T-helper 9 cell (primary cell): ENCODE measurements at regions not wholly inside any gene's neighbourhood (a gene's known extent, or its start where the extent isn't known, plus 50 kb on each side); places are given as distances from the start of the nearest gene placed in this dataset.
"Not testable (repeated sequence)": the region's sequence is repeated elsewhere in the genome, so short reads cannot be mapped to it uniquely, and the experiment has no call there.

Experiments
- DNase-seq: peaks from one replicate; pipeline ENCODE4 v3.0.0-alpha.2; 2020

DNA sequence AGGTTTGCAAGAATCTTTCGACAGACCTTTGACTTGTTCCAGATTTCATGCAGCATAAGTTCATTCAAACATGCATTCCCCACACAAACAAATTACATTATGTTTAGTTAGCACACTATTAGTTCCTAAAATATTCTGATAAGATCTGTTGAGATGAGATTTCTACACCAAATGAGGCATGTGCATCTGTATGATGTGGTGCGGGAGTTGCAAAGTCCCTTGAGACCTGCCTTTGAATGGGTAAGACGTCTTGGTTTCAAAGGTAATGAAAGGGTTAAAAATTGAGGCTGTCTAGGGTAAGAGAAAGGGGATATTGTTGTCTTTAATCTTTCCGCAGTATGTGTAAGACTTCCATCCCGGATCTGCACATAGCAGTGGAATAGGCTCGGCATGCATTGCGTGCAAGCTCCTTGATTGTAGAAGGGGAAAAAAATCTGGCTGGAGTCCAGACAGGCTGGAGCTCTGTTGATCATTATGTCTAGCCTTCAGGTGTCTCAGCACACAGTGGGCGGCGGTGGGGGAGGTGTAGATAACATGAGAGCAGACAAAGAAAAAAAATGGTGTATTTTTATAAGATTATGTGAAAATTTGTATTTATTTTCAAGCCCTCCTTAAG, 296.6 kb downstream of the PTPRC start:
- peak; percentile 40 for DNase-seq

DNA sequence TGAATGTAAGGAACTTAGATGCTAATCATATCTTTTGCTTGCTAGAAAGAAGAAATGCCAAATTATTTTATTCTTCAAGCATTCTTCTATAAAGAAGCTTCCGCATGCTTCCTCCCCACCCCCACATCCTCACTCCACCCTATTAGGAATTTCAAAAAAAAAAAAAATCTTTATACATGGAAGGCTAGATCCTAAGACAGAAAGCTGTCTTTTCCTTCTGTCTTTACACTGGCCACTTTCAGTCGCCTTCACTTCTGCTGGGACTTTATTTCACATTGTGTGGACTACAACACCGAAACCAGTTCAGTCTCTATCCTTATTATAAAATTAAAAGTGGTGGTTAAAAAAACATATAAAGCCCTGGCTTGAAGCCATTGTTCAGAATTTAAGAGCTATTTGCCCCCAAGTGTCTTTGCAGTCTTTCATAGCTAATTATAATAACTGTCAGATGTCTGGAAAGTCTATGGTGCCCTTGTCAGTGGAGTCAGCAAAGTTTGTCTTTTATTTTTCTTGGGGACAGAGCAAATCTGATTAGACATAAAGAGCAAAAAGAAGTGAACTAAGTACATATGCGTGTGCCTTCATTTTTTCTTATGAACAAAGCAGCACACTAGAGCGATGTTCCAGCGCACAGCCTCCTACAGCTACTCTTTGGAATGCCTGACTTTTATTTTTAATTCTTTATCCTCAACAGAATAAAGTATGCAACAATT, 297.7 kb downstream of the PTPRC start:
- DNase-seq = no peak

DNA sequence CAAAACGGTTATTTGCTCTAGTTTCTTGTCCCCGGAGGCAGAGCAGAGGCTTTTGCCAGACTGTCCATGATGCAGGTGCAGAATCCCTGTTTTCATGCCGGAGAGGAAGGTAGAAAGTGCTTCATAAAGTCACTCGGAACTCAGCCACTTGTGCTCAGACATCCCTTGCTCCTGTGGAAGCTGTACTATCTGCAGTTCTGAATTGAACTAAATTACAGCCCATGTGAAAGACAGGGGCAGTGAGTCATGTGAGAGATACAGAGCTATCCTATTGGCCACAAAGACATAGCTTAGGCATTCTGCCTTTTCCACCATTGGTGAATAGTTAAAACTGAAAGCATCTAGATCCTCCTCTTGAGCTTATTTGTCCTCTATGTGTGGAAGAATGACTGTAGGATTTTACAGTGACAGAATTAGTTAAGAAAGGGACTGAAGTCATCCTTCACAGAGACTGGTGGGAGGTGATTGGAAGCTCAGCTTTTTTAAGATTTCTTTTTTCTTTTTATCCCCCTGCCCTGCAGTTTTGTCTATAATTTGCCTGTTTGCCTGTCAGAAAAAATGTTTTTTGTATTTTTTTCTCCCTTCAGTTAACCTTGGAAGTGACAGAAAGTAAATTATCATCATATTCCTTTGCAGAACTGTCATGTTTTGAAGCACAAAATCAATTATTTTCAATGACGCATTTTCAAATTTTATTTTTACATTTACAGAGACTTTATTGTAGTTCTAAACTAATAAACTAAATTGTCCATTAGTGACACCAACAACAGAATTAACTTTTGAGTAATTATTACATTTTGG, 298.6 kb downstream of the PTPRC start:
- no peak for DNase-seq

DNA sequence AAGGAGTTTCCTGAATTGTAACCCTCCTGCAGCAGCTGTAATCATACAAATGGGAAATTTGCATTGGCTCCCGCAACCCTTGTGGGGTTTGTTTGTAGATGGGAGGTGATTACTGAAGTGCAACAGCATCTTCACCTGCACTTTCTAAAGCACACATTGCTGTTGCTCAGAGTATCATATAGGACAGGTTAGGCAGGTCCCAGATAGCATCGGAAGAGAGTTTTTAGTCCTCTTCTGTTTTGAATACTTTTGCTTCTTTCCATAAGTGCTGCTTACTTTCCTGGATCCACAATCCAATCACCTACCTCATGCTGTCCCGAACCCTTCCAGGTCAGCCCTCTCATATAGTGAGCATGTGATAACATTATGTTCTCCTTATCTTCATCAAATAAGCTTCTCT, 300.4 kb downstream of the PTPRC start:
- no peak for DNase-seq

DNA sequence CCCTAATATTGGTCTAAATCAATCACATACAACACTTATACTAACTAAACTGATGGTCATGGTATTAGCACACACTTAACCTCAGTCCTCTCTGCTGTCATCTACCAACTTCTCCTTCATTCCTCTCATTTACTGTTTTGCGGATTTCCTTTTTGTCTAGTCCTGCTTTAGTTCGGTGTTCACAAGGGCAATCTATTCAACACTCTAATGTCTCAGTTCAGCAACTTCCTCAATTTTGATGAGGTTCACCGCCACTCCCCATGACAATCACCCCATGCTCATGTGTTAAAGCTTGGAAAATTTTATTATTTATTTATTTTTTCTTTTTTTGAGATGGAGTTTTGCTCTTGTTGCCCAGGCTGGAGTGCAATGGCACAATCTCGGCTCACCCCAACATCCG, 301.1 kb downstream of the PTPRC start:
- no peak for DNase-seq

DNA sequence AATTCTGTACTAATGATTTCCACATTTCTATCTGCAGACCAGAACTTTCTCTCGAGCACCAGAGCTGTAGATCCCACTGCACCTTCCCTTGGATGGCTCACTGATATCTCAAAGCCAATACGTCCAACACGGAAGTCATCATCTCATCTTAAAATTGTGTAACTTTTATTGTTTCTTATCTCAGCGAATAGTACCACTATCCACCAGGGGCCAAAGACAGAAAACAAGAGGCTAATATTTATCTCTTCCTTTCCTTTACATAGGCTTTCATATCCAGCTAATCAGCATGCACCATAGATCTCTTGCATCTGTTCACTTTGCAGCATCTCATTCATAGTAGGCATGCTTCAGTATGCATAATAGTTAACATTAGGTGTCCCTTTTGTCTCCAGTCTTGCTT, 303.6 kb downstream of the PTPRC start:
- DNase-seq = no peak

DNA sequence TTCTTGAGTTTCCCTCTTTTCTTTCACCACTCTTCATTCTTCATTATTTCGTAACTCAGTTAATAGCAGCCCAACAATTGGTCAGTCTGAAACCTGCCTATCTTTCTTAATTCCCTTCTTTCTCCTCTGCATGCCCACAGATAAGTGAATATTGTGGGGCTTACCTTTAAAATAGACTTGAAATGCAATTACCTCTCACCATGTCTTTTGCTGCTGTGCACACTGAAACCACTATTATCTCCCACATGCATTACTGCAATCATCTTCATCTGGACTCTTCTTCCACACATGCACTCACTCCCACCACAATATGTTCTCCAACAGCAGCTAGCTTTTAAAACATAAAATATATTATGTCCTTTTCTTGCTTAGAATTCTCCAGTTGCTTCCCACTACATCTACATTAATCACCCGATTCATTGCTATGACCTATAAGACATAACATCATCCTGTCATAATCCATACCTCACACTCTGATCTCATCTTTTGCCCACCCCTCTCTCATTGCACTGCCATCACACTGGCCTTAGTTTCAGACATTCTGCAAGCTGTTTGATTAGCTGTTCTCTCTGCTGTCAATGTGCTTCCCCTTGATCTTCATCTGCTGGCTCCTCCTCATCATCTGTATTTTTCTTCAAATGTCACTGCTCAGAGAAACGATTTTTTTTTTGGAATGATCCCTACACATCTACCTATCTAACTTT, 304.8 kb downstream of the PTPRC start:
- no peak for DNase-seq

DNA sequence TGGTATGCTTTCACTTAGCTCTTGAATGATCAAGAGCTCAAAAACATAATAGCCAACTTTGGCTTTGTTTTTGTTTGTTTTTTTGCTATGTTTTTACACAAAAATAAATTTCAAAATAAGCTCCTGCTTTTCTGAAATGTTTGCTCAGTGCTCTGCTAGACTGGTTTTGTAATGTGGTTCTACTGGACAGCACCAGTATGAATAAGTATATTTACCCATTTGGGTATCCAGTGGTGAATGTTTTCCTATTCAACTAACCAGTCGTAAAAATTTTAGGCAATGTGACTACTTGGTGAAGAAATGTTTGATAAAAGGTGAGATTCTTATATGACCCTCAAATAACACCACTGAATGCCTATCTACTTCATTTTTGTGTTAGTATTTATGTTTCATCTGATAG, 308.6 kb downstream of the PTPRC start:
- no peak for DNase-seq

DNA sequence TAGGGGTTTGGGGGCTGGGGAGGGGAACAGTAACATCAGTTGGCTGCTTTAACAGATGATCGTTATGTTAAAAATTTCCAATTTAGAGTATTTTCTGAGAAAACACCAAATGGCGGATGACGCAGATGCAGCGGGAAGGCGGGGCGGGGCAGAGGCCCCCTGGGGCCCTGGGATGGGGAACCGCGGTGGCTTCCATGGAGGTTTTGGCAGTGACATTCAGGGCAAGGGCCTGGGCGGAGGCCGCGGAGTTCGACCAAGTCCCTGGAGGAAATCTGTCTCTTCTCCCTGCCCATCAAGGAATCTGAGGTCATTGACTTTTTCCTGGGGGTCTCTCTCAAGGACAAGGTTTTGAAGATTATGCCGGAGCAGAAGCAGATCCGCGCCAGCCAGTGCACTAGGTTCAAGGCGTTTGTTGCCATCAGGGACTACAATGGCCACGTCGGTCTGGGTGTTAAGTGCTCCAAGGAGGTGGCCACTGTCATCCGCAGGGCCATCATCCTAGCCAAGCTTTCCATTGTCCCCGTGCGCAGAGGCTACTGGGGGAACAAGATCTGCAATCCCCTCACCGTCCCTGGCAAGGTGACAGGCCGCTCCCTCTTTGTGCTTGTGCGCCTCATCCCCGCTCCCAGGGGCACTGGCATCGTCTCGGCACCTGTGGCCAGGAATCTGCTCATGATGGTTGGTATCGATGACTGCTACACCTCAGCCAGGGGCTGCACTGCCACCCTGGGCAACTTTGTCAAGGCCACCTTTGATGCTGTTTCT, 310.2 kb downstream of the PTPRC start:
- DNase-seq = no peak

DNA sequence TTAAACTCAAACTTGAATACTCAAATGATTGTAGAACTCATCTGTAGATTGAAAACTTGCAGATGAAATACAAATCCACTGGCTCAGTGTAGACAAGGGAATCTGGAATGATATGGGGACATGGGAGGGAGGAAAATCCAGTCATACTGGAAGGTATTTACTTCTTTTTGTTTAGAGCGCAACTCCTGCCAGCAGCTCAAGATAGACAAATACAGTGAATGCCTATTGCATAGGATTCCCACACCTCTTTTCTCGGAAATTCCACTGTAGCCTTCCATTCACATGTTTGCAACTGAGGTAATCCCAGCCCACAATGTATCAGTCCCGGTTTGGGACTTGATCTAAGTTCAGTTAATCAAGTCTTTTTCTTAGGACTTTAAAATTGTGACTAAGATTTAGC, 311.2 kb downstream of the PTPRC start:
- DNase-seq = no peak

DNA sequence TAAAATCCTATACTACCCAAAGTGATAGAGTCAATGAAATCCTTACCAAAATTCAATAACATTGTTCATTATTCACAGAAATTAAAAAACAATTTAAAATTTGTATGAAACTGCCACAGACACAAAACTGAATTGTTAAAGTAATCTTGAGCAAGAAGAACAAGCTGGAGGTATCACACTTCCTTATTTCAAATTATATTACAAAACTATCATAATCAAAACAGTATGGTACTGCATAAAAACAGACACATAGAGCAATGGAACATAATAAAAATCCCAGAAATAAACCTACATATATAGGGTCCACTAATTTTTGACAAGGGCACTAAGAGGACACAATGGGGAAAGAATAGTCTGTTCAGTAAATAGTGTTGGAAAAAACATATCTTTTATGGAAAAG, 316.2 kb downstream of the PTPRC start:
- no peak for DNase-seq

DNA sequence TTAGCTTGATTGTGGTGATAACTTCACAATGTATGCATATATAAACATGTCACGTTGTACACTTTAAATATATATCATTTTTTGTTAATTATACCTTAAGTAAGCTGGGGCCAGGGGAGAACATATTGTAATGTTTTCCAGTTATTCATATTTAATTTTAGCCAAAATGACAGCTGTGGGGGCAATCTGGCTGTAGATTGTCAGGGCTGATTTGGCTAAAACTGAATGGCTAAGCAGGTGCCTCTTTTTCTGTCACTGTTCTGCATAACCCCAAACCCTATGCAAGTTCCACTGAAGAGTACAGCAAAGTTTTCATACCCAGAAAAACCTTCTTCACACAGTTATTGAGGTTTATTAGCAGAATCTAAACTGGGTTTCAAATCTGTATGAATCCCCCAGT, 318.2 kb downstream of the PTPRC start:
- DNase-seq = no peak

DNA sequence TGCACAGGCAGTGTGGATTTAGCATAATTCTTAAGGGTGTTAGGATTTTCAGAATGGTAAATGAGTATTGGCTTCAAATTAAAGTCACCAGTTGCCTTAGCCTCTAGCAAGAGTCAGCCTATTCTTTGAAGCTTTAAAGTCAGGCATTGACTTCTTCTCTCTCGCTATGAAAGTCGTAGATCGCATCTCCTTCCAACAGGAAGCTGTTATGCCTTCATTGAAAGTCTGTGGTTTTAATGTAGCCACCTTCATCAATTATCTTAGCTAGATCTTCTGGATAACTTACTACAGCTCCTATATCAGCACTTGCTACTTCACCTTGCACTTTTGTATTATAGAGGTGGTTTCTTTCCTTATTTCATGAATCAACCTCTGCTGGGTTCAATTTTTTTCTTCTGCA, 320.2 kb downstream of the PTPRC start:
- no peak for DNase-seq

DNA sequence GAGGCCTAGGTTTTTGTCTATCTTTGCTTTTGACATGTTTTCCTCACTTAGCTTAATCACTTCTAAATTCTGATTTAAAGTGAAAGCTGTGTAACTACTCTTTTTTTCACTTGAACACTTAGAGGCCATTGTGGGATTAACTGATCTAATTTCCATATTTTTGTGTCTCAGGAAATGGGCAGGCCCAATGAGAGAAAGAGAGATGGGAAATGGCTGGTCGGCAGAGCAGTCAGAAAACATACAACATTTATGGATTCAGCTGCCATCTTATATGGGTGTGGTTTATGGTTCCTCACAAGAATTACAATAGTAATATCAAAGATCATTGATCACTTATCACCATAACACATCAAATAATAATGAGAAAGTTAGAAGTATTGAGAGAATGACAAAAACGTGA, 320.8 kb downstream of the PTPRC start:
- DNase-seq = no peak

DNA sequence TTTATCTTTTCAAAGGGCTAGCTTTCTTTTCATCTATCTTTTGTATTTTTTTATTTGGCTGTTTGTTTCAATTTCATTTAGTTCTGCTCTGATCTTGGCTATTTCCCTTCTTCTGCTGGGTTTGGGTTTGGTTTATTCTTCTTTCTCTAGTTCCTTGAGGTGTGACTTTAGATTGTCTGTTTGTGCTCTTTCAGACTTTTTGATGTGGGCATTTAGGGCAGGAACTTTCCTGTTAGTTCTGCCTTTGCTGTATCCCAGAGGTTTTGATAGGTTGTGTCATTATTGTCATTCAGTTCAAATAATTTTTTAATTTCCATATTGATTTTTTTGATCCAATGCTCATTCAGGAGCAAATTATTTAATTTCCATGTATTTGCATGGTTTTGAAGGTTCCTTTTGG, 325.0 kb downstream of the PTPRC start:
- not testable (repeated sequence) for DNase-seq

DNA sequence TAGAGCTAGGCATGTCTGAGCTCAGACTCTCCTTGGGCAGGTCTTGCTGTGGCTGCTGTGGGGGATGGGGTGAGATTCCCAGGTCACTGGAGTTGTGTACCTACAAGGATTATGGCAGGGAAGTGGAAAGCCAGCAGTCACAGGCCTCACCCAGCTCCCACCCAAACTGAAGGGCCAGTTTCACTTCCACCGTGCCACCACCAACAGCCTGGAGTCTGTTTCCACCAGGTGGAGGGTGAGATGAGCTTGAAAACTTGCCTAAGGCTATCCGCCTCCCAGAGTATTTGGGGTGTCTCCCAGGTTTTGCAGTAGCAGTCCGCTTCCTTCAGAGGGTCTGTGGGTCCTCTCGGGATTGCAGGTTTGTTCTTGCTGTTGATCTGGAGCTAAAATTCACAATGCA, 327.7 kb downstream of the PTPRC start:
- DNase-seq = no peak

DNA sequence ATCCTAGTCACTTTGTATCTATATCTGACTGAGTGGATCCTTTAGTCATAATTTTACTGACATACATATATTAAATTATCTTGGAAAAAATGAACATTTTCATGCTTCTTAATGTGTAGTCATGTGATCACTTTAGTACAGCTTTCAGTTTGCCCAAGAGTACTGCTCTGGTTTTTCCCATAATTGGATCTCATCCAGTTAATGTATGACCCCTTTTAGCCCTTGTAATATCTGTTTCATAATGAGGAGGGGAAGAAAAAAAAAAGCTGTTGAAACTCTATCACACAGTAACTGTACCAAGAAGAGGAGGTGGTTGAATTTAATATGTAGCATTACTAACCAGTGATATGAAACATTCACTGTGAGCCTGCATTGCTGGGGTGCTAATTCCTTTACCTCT, 328.7 kb downstream of the PTPRC start:
- no peak for DNase-seq

DNA sequence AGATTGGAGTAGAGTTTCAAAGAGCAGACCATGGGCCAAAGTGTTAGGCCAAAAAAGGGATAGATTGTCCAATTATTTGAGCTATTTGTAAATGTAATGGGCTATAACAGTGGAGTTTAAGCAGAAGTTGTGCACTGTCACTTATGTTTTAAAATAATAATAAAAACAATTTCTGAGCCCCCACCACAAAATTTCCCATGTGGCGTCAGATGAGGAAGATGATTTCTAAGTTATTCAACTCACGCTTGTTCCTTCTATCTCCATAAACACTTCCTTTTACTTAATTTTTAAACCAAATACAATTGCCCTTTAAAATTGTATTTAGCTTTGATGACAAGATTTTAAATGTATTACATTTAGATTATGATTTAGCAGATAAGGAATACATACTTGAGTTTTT, 330.0 kb downstream of the PTPRC start:
- no peak for DNase-seq

DNA sequence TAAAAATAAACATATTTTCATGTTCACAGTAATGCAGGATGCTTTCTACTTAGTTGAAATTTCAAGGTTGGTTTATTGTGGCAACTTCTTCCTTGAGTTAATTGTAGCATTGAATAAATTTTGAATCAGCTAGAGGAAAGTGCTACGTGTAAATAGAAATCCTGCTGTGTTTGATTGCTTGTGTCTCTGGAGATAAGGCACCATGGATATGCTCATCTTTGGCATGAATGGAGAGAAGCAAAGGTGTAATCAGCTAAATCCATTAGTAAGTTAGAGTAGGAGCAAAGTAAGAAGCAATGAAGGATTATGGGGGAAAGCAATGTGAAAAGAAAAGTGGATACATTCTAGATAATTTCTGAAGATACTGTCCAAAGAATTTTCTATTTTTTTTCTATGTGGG, 331.1 kb downstream of the PTPRC start:
- DNase-seq = no peak

DNA sequence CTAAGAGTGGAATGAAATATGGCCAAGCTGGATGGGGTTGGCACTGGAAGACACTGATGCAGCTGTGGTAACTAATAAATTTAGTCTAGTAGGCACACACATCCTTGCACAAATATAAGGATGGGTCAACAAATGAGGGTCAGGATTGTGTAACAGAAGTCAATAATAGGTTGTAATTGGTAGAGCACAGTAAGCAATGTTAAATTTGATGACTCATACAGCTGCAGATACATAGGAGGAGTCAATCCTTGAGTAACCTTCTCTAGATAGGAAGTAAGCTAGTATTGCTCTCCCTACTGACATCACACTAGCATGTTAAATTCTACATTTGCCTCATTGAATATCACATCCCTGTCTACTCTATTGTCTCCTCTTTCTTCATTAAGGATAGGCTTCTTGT, 332.1 kb downstream of the PTPRC start:
- no peak for DNase-seq

DNA sequence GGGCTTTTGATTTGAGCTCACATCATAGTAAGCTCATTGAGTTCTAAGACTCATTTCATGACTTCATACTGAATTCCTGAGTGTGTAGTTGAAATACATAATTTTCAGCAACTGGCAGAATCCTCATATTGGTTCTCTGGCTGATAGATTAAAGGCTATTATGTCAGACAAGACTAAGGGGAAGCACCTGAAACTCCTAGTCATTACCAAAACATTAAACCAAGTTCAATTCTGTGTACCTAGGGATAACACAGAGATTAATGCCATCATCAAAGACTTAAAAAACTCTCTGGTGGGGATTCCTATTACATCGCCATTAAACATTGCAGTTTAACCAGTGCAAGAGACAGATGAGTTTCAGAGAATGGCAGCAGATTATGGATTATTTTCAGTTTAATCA, 339.1 kb downstream of the PTPRC start:
- no peak for DNase-seq

DNA sequence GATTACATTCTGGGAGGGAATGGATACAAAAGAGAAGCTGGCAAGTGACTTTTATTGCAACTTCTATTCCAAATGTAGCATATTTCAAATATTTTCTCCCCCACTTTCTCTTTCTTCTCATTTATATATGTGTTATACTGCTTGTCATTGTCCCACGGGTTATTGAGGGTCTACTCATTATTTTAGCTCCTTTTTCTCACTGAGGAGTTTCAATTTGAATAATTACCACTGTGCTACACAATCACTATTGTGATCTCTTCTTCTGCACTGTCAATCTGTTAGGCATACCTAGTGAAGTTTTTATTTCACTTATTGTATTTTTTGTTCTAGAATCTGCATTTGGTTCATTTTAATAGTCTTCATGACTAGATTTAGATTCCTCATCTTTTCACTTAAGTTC, 339.7 kb downstream of the PTPRC start:
- no peak for DNase-seq

DNA sequence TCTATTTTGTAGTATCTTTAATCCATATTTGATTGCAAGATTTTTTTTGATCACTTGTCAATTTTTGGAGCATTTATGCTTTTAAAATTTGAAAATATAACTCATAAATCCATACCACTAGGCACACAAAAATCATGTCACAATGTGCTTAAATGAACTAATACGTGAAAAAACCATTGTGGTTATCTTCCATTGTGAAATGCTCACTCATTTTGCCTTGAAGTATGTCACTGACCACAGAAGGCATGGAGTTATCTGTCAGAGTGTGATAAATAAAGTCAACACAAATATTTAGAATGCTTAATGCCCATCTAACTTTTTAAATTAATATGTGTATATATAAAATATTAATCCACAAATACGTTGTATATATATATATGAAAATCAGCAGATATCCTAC, 347.2 kb downstream of the PTPRC start:
- DNase-seq = no peak
